Stomach (tissue), 4 donors: ENCODE measurements at regions not wholly inside any gene's neighbourhood (a gene's known extent, or its start where the extent isn't known, plus 50 kb on each side); places are given as distances from the start of the nearest gene placed in this dataset.

Experiments used
- EP300 ChIP-seq: sonication (generic); formaldehyde crosslinking; IDR thresholded peaks from one replicate; pipeline ENCODE4 v1.6.1; 2017; ENCODE audit warnings: antibody characterized with exemption
- POLR2A ChIP-seq, 4 donors: fragments of 450-650 bp; IDR thresholded peaks; one replicate each; pipeline ENCODE4 v1.6.1; 2016; ENCODE audit warnings: antibody characterized with exemption in 4 of 4, control low read depth in 2 of 4, mild to moderate bottlenecking in 1 of 4, moderate library complexity in 1 of 4
- POLR2AphosphoS5 ChIP-seq, 3 donors: sonication (generic); formaldehyde crosslinking; IDR thresholded peaks; one replicate each; pipeline ENCODE4 v1.6.1; 2016; ENCODE audit warnings: antibody characterized with exemption in 3 of 3
- TF ChIP-seq, protein P1 (sequence below), 7 experiments: fragments of 450-650 bp in 4 of 7; fragments of 200-600 bp in 3 of 7; sonication (generic) in 3 of 7; IDR thresholded peaks; one replicate each; pipeline ENCODE4 v1.5.1; 2016 to 2019; ENCODE audit warnings: antibody characterized with exemption in 7 of 7, control low read depth in 2 of 7, mild to moderate bottlenecking in 1 of 7

DNA sequence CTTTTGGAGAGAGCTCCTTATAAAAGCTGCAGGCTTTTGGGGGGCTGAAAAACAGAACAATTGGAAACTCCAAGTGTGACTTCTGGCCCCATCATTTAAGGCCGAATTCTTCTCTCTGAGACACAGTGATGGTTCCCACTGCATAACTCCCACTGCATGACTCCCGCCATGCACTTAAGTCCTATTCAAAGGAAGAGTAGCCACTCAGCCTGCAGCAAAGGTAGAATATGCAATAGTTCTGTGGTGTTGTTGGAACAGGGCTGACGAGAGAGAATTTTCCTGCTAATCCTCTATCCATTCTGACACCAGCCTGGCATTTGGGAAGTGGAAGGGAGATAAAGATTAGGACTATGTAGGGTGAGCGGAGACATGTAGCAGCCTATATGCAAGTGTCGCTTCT is 185.6 kb upstream of the ZNF462 start:
- TF ChIP-seq POLR2A (IDR thresholded peaks at IDR 0.05) = no peak
- TF ChIP-seq, protein P1, sequence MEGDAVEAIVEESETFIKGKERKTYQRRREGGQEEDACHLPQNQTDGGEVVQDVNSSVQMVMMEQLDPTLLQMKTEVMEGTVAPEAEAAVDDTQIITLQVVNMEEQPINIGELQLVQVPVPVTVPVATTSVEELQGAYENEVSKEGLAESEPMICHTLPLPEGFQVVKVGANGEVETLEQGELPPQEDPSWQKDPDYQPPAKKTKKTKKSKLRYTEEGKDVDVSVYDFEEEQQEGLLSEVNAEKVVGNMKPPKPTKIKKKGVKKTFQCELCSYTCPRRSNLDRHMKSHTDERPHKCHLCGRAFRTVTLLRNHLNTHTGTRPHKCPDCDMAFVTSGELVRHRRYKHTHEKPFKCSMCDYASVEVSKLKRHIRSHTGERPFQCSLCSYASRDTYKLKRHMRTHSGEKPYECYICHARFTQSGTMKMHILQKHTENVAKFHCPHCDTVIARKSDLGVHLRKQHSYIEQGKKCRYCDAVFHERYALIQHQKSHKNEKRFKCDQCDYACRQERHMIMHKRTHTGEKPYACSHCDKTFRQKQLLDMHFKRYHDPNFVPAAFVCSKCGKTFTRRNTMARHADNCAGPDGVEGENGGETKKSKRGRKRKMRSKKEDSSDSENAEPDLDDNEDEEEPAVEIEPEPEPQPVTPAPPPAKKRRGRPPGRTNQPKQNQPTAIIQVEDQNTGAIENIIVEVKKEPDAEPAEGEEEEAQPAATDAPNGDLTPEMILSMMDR (IDR thresholded peaks at IDR 0.05) = no peak
- no peak for TF ChIP-seq POLR2AphosphoS5 (IDR thresholded peaks at IDR 0.05)
- TF ChIP-seq EP300 = no peak
